Urothelium cell line (cell line): ENCODE measurements at regions not wholly inside any gene's neighbourhood (a gene's known extent, or its start where the extent isn't known, plus 50 kb on each side); places are given as distances from the start of the nearest gene placed in this dataset.

Experiments used
- DNase-seq: peaks from one replicate; pipeline ENCODE4 v3.0.0; 2011; ENCODE audit warnings: low spot score, mixed read lengths
- FAIRE-seq: peaks from 2 replicates; lab custom pipeline; 2011; peaks lifted over from hg19 to GRCh38; lab: Jason Lieb, UNC

DNA sequence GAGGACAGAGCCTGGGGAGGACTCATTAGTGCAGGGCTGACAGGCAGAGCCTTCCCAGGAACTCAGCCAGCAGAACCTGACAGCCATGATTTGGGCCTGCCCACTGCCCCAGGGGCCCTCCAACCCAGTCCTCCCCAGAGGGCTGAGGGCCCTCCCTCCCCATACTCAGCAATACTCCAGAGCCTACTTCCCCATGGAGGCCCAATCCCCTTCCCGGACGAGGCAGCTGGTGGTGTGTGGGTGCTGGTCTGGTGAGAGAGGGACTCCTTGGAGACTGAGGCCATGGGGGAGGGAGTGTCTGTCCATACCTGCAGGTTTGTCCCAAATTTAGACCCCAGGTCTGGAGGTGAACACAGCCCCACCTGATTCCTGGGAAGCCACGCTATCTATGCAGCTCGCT lies 120.9 kb upstream of the MLN start:
- DNase-seq (no peak), FAIRE-seq (no peak)

- no peak for FAIRE-seq
- DNase-seq = no peak
Observed at GRCh38 chr6:33923857-33924514, 120.2 kb upstream of the MLN start.

DNA sequence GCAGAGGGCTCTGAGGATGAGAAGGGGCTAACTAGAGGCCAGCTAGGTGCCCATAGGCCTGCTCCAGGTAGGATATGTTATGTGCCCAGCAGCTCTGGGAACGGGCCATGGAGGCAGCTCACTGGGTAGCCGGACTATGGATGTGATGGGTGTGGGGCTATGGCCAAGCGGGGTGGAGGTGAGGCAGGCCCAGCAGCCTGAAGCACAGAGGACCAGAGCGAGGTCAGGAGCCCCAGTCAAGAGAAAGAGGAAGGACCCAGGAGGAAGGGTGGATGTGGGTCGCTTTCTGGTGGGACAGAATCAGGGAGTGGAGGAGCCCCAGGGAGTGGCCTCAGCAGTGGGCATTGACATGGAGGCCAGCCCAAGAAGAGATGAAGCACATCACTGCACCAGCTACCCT lies 117.9 kb upstream of the MLN start:
- FAIRE-seq (no peak), DNase-seq (no peak)

- FAIRE-seq (no peak), DNase-seq (no peak)
Observed at GRCh38 chr6:33918175-33918695, 114.4 kb upstream of the MLN start.

DNA sequence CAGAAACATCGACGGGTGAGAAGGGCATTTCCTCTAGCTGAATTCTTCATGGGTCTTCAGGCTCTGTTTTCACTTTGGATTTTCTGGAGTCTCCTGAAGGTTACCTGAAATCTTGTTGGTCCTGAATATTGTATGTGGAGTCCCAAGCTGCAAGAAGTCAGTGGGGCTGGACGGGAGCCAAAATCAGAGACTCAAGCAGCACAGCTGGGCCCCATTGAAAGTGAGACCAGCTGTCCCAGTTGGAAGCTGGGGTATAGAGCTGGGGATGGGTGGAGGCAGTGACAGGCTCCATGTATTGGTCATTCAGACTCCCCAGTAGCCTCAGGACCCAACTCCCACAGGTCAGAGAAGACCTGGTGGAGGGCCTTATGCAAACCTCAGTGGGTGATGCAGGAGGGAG lies 111.3 kb upstream of the MLN start:
- DNase-seq (no peak), FAIRE-seq (no peak)

- no peak for DNase-seq
- FAIRE-seq = no peak
Observed at GRCh38 chr6:33914645-33915044, 110.8 kb upstream of the MLN start.

- FAIRE-seq (no peak), DNase-seq (no peak)
Observed at GRCh38 chr6:33912195-33912594, 108.4 kb upstream of the MLN start.

- DNase-seq (no peak), FAIRE-seq (no peak)
Observed at GRCh38 chr6:33911488-33911887, 107.7 kb upstream of the MLN start.

DNA sequence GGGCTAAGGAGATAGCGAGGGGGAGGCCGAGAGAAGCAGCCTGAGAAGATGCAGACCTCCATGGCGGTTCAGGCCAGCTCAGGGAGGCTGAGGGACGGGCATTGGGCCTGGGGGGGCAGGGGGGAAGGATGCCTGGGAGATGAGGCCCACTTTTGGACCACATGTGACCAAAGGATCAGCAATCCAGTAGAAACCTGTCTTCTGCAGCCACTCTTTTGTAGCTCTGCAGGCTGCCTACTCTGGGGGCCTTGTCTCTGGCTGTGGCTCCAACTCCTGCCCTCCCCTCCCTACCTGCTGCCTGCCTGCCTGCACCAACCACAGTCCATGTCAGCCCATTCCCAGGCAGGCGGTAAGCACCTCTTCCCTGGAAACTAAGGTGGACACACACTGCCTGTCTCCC lies 106.8 kb upstream of the MLN start:
- DNase-seq (no peak), FAIRE-seq (no peak)

DNA sequence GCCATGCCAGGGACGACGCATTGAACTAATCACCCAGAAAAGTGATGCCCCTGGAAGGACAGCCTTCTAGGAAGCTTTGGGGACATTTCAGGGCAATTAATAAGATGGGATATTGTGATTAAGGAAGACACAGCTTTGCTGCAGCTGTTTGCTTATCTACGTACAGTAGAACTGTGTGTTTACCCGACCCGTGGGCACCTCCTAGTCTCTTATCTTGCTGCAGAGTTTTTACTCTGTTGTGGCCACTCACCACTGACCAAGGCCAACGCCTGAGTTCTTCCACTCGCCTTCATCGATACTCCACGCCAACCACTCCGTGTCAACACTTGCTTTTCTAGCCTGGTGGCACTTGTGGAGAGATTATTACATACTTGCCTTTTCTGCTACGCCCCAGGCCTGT lies 105.9 kb upstream of the MLN start:
- FAIRE-seq = no peak
- no peak for DNase-seq

DNA sequence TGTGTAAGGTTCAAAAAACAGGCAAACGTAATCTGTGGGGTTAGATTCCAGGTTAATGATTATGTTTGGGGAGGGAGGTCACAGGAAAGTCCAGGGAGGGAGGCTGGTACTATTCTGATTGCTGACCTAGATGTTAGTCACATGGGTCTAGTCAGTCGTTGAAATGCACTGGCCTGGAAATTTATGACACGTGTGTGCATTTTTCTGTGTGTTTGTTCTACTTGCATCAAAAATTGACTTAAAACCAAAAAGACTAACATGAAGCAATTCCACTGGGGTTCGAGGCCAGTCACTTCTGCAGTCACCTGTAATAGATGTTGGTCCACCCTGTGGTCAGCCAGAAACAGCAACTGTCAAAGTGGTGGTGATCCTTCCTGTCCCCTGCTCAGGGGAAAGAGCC lies 104.2 kb upstream of the MLN start:
- FAIRE-seq (no peak), DNase-seq (no peak)

DNA sequence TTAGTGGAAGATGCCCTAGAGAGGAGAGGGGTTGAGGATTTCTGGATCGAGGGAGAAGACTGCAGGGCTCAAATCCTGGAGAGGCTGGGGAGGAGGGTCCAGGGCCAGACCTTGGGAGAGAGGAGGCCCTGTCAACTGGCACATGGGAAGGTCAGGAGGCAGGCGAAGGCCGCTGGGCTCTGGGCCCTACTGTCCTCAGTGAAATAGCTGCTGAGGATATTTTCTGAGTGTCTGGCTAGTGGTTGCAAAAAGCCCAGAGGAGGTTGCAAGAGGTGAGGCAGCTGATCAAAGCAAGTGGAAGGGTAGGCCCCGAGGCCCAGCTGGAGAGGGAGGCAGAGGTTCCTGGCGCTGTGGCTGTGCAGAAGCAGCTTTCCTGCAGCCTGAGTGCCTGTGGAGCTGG lies 103.4 kb upstream of the MLN start:
- DNase-seq = no peak
- FAIRE-seq = no peak

GRCh38 chr6:33906439-33906838 lies 102.6 kb upstream of the MLN start:
- no peak for FAIRE-seq
- no peak for DNase-seq

DNA sequence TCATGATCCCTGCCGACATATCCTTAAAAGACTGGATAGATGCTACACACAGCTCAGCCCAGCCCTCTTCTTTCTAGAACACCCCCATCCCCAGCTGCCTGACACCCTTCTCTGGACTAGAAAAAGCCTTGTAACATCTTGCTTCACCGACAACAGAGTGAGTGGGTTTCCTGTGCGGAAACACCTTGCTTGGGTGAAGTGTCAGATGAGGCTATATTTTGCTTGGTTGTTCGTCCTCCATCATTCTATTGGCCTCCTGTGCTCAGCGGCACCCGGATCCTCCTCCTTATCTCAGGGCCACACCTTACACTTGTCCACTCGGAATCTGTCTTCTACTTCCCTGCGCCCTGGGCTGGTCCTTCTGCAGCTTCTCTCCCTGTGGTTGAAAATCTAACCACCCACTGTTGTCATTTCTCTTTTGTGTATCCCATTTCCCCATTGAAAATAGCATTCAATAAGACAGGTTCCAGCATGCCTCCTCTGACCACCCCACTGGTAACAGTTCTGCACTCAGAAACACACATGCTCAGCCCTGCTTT lies 101.3 kb upstream of the MLN start:
- DNase-seq (no peak), FAIRE-seq (no peak)

GRCh38 chr6:33904747-33905065 lies 100.9 kb upstream of the MLN start:
- DNase-seq (no peak), FAIRE-seq (no peak)

DNA sequence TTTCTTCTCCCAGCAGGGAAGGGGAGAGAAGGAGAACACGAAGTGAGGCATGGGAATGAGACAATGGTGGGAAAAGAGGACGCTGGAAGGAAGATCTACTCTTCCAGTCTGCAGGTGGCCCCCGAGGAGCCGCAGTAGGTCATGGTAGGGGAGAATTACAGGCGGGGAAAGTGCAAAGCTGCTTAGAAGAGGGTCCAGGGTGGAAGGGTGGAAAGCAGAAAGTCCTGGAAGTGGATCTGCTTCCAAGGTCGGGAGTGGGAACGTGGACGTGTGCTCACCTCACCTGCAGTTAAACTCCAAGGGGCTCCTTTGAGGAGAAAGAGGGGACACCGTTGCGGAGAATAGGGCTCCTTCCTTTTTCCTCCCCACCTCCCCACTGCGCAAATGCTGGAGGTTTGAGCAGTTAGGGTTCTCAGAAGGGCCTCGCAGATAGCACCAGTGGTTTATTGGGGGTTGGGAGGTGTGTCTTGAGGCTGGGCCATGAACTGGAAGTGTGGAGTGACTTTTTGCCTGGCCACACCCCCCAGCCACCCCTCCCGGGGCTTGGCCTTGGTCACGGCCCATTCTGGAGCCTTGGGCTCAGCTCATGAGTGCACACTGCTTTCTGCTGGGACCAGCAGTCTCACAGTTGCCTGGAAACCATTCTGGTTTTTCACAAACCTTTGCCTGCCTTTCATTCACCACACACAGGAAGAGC lies 100.4 kb upstream of the MLN start:
- FAIRE-seq (no peak), DNase-seq (no peak)

- FAIRE-seq (no peak), DNase-seq (no peak)
Observed at GRCh38 chr6:33903579-33903978, 99.8 kb upstream of the MLN start.

GRCh38 chr6:33902457-33902853 lies 98.7 kb upstream of the MLN start:
- no peak for DNase-seq

DNA sequence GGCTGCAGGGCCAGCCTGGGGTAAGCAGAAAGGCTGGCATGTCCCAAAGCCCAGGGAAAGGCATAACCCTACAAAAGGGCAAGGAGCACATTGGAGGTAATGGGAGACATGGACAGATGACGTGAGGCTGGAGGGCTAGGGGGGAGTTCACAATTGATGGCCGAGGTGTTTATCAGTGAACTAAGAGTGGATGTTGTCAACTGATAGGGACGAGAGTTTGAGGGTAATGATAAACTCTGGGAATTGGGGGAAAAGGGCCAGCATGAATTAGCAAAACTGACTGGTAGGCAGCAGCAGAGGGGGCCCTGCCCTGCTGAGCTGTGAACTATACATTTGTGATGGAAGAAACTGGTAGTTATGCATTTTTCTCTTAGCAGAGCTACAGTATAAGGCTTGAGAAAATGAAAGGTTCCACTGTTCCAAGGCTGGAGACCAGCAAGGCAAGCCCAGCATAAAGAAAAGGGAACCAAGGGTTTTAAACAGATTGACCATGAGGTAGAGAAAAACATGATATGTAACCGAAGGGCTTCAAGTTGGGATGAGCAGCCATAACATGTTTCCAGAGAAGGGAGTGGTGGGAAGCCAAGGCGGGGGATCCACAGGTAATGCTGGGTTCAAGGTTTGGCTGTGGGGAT lies 98.1 kb upstream of the MLN start:
- DNase-seq (no peak), FAIRE-seq (no peak)

More at GRCh38 chr6:33902457-33902853, 98.7 kb upstream of the MLN start:
- no peak for FAIRE-seq

- FAIRE-seq (no peak), DNase-seq (no peak)
Observed at GRCh38 chr6:33898771-33899170, 95.0 kb upstream of the MLN start.

DNA sequence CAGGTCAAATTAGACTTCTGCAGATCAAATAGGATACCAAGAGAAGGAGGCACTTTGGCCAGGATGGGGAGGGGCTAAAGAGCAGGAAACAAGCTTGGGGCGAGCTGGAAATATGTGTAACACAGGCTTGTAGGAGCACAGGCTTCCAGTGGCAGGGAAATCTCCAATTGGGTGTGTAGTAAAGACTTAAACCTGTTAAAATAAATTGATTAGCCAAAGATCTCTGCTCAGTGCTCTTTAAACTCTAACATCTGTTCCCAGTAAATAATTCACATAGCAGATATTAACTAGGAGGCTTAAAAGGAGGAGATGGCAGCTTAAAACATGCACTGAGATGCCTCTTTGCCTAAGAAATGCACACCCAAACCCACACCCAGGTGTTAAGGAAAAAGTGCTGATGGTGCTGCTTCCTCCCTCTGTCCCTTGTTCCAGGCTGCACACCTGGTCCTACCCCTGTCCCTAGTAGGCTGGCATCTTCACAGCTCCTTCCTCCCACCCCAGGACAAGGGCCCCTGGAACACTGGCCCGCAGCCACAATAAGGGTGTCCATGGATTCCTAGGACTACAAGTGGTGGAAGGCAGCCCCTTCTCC lies 93.5 kb upstream of the MLN start:
- FAIRE-seq (no peak), DNase-seq (no peak)
